ENCODE measurements at regions not wholly inside any gene's neighbourhood (a gene's known extent, or its start where the extent isn't known, plus 50 kb on each side); places are given as distances from the start of the nearest gene placed in this dataset.

DNA sequence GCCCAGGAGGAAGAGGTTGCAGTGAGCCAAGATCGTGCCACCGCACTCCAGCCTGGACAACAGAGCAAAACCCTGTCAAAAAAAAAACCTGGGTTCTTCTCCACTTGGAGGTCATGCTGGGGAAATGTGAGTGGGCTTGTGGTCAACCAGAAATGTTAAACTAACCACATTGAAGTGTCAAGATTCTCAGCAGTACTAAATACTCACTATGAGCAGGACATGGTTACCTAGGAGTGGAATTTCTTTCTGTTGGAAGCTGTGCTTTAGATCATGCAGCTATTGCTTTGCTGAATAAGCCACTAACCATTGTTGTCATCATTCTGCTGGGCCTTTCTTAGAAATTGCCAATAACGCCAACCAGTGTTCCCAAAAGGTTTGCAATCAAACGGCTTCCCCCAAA, 253.3 kb upstream of the TSHZ3 start:
- H3K9me3 ChIP-seq (ENCODE audit: low read depth), result no peaks in the 10 kb centered on the region
- H3K9me2 ChIP-seq (replicated peaks; ENCODE audit: insufficient read depth), result no peaks in the 10 kb centered on the region
- DNase-seq (ENCODE audit: low spot score), result no peak
- H3K36me3 ChIP-seq (replicated peaks; ENCODE audit: insufficient read depth, low read depth), result no peaks in the 10 kb centered on the region
- H3K79me2 ChIP-seq, result no peaks in the 10 kb centered on the region
- 98% methylated on average over 4 of the region's 4 CpGs for WGBS (ENCODE audit: low lambda C conversion rate, missing lambda C conversion rate)
- H3K27ac ChIP-seq, result no peak overlapping the region
- H3K4me2 ChIP-seq, result no peak overlapping the region
- no peak for TF ChIP-seq EZH2phosphoT487 (IDR thresholded peaks at IDR 0.05; ENCODE audit: low read depth, severe bottlenecking, unreplicated experiment)
- TF ChIP-seq, protein P1, sequence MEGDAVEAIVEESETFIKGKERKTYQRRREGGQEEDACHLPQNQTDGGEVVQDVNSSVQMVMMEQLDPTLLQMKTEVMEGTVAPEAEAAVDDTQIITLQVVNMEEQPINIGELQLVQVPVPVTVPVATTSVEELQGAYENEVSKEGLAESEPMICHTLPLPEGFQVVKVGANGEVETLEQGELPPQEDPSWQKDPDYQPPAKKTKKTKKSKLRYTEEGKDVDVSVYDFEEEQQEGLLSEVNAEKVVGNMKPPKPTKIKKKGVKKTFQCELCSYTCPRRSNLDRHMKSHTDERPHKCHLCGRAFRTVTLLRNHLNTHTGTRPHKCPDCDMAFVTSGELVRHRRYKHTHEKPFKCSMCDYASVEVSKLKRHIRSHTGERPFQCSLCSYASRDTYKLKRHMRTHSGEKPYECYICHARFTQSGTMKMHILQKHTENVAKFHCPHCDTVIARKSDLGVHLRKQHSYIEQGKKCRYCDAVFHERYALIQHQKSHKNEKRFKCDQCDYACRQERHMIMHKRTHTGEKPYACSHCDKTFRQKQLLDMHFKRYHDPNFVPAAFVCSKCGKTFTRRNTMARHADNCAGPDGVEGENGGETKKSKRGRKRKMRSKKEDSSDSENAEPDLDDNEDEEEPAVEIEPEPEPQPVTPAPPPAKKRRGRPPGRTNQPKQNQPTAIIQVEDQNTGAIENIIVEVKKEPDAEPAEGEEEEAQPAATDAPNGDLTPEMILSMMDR (IDR thresholded peaks at IDR 0.05; ENCODE audit: poor library complexity), result no peak
- TF ChIP-seq EZH2 (IDR thresholded peaks at IDR 0.05; ENCODE audit: borderline replicate concordance), result no peak
- H3K4me1 ChIP-seq (ENCODE audit: insufficient read depth), result no peaks in the 10 kb centered on the region
- no peak overlapping the region for H3K4me3 ChIP-seq
- H3K27me3 ChIP-seq, result no peaks in the 10 kb centered on the region
- no peak overlapping the region for H2AFZ ChIP-seq
- no peaks in the 10 kb centered on the region for H4K20me1 ChIP-seq (ENCODE audit: insufficient read depth, poor library complexity, severe bottlenecking)

DNA sequence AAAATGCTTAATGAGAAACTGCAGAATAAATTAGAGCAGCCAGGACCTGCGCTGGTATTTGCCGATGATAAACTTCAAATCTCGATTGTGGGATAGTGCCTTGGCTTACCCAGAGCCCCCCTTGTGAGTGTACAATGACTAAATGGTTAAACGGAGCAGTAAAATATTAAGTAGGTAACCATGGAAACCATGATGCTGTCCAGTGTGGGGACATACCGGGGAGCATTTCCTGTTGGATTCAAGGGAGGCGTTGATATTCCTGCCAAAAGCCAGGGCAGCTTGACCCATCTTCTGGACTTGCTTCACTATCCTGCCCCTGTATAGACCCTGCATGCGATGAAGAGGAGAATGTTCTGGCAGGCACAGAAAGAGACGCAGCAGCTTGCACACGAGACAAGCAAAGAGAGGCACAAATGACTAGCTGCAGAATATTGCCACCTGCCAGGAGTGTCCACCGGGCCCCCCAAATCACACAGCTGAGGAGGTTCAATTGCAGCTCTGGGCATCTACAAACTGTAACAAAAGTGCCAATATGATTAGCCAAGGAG, 255.3 kb upstream of the TSHZ3 start:
- 72% methylated on average over 10 of the region's 10 CpGs for WGBS (ENCODE audit: low lambda C conversion rate, missing lambda C conversion rate)
- Histone ChIP-seq H3K9me3 (ENCODE audit: low read depth) (no peaks in the 10 kb centered on the region), H3K79me2 (no peaks in the 10 kb centered on the region), H3K9me2 (replicated peaks; ENCODE audit: insufficient read depth) (no peaks in the 10 kb centered on the region), H2AFZ (no peak overlapping the region), H3K4me1 (ENCODE audit: insufficient read depth) (no peaks in the 10 kb centered on the region), H3K27ac (no peak overlapping the region), H3K36me3 (replicated peaks; ENCODE audit: insufficient read depth, low read depth) (no peaks in the 10 kb centered on the region), H3K4me2 (no peak overlapping the region), H4K20me1 (ENCODE audit: insufficient read depth, poor library complexity, severe bottlenecking) (no peaks in the 10 kb centered on the region), H3K27me3 (no peaks in the 10 kb centered on the region), H3K4me3 (no peak overlapping the region)
- TF ChIP-seq EZH2 (IDR thresholded peaks at IDR 0.05; ENCODE audit: borderline replicate concordance) (no peak), EZH2phosphoT487 (IDR thresholded peaks at IDR 0.05; ENCODE audit: low read depth, severe bottlenecking, unreplicated experiment) (no peak)
- TF ChIP-seq, protein P1 (IDR thresholded peaks at IDR 0.05; ENCODE audit: poor library complexity), result no peak
- DNase-seq (ENCODE audit: low spot score), result no peak

DNA sequence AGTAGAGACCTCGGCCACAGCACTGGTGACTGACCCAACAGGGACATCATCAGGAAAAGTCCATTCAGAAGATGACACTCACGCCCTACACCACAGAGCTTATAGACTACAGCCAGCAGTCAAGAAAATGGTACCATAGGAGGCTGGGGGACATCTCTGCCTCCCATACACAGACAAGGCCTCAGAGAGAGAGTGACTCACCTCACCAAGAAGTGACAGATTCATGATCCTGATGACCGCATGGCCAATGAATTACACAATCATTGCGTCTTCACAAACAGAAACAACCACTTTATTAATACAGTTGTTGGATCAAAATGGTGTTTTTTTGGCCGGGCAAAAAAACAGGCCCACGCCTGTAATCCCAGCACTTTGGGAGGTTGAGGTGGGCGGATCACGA, 260.8 kb upstream of the TSHZ3 start:
- no peak overlapping the region for H2AFZ ChIP-seq
- no peak overlapping the region for H3K4me3 ChIP-seq
- no peak for DNase-seq (ENCODE audit: low spot score)
- H3K36me3 ChIP-seq (replicated peaks; ENCODE audit: insufficient read depth, low read depth), result no peaks in the 10 kb centered on the region
- no peaks in the 10 kb centered on the region for H3K9me2 ChIP-seq (replicated peaks; ENCODE audit: insufficient read depth)
- no peak overlapping the region for H3K4me2 ChIP-seq
- no peaks in the 10 kb centered on the region for H3K79me2 ChIP-seq
- H3K9me3 ChIP-seq (ENCODE audit: low read depth), result no peaks in the 10 kb centered on the region
- H3K27me3 ChIP-seq, result peaks cover 4% of the 10 kb centered on the region
- no peaks in the 10 kb centered on the region for H3K4me1 ChIP-seq (ENCODE audit: insufficient read depth)
- TF ChIP-seq EZH2phosphoT487 (IDR thresholded peaks at IDR 0.05; ENCODE audit: low read depth, severe bottlenecking, unreplicated experiment), result no peak
- TF ChIP-seq EZH2 (IDR thresholded peaks at IDR 0.05; ENCODE audit: borderline replicate concordance), result no peak
- TF ChIP-seq, protein P1 (IDR thresholded peaks at IDR 0.05; ENCODE audit: poor library complexity), result no peak
- no peak overlapping the region for H3K27ac ChIP-seq
- H4K20me1 ChIP-seq (ENCODE audit: insufficient read depth, poor library complexity, severe bottlenecking), result no peaks in the 10 kb centered on the region
- 92% methylated on average over 8 of the region's 8 CpGs for WGBS (ENCODE audit: low lambda C conversion rate, missing lambda C conversion rate)
